ENCODE measurements at regions not wholly inside any gene's neighbourhood (a gene's known extent, or its start where the extent isn't known, plus 50 kb on each side); places are given as distances from the start of the nearest gene placed in this dataset.

DNA sequence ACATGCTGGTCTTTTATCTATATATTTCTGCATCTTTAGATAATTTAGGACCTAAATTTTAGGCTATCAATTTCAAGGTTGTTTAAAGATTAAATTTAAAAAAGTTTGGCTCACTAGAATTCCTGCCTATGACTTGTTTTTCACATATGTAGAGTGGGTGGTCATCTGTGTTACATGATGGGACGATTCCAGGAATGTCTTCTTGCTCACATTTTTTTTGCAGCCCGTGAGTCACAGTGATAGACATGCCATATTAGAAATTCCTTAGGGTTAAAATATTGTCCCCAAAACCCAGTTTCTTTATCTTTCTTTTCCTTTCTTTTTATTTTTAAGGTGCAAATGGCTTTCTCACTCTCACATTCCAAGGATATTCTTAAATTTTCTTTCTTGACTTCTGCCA is 652.0 kb downstream of the PLCL1 start:
- POLR2A ChIA-PET: no interaction called here
- no peaks in the 10 kb centered on the region for H3K27me3 ChIP-seq (ENCODE audit: control insufficient read depth in 2 of 2, insufficient read depth in 2 of 2, low read length in 2 of 2)
- H3K79me2 ChIP-seq (ENCODE audit: control insufficient read depth, insufficient read depth, low read length): no peaks in the 10 kb centered on the region
- no peaks in the 10 kb centered on the region for H3K36me3 ChIP-seq (ENCODE audit: control insufficient read depth in 2 of 2, extremely low read depth in 1 of 2, insufficient read depth in 2 of 2, low read length in 2 of 2)
- H3K9ac ChIP-seq (replicated peaks; ENCODE audit: extremely low read depth, insufficient read depth, low read length): no peak overlapping the region
- no TSS peak for BruUV-seq (replicated peaks)
- DNase-seq (ENCODE audit: low read depth, low spot score): no peak
- FAIRE-seq: no peak
- no peaks in the 10 kb centered on the region for H3K9me1 ChIP-seq (replicated peaks; ENCODE audit: control insufficient read depth, extremely low read depth, insufficient read depth, low read length)
- H3K4me3 ChIP-seq (replicated peaks in 1 of 3; ENCODE audit: insufficient read depth in 1 of 3, low read depth in 1 of 3, low read length in 3 of 3): no peak overlapping the region
- CTCF ChIA-PET: no interaction called here
- no peaks in the 10 kb centered on the region for H4K20me1 ChIP-seq (replicated peaks; ENCODE audit: control insufficient read depth, extremely low read depth, insufficient read depth, low read length)
- TF ChIP-seq POLR2AphosphoS5 (IDR thresholded peaks at IDR 0.05; ENCODE audit: insufficient read depth, low read depth, low read length): no peak
- no peak for TF ChIP-seq FOS (IDR thresholded peaks at IDR 0.05; ENCODE audit: borderline replicate concordance, insufficient read depth, low read length)
- TF ChIP-seq EZH2 (IDR thresholded peaks at IDR 0.05; ENCODE audit: borderline replicate concordance, low read depth, low read length, severe bottlenecking): no peak
- no peak for TF ChIP-seq POLR2A (IDR thresholded peaks at IDR 0.05; ENCODE audit: low read depth, low read length)
- no peak for TF ChIP-seq JUN (IDR thresholded peaks at IDR 0.05; ENCODE audit: borderline replicate concordance, insufficient read depth, insufficient read length, low read depth)
- no peak overlapping the region for H3K27ac ChIP-seq (ENCODE audit: insufficient read depth, low read depth, low read length)
- H3K4me2 ChIP-seq (ENCODE audit: insufficient read depth, low read length): no peak overlapping the region
- dilution Hi-C loops (cut with MboI; ENCODE audit: extremely low pct_ligation_motif_present, low sequenced_read_pairs) (no loop called here), intact Hi-C loops (cut with micrococcal nuclease) (no loop called here)
- no peak overlapping the region for H2AFZ ChIP-seq (ENCODE audit: low read depth, low read length)
- no peaks in the 10 kb centered on the region for H3K4me1 ChIP-seq (ENCODE audit: control insufficient read depth, extremely low read depth, insufficient read depth, low read length)
- no peaks in the 10 kb centered on the region for H3K9me3 ChIP-seq (replicated peaks; ENCODE audit: control insufficient read depth, insufficient read depth, low read length)

DNA sequence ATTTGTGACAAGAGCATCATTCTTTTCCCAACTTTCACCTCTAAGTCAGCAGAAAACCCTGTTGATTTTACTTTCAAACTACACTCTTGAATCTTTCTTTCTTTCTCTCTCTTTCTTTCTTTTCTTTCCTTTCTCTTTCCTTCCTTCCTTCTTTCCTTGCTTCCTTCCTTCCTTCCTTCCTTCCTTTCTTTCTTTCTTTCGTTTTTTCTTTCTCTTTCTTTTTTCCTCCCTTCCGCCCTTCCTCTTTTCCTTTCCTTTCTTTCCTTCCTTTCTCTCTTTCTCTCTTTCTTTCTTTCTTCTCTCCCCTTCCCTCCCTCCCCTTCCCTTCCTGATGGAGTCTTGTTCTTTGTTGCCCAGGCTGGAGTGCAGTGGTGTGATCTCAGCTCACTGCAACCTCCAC is 649.5 kb downstream of the PLCL1 start:
- dilution Hi-C loops (cut with MboI; ENCODE audit: extremely low pct_ligation_motif_present, low sequenced_read_pairs) (no loop called here), intact Hi-C loops (cut with micrococcal nuclease) (no loop called here)
- Histone ChIP-seq H2AFZ (ENCODE audit: low read depth, low read length) (no peak overlapping the region), H3K79me2 (ENCODE audit: control insufficient read depth, insufficient read depth, low read length) (no peaks in the 10 kb centered on the region), H3K9me3 (replicated peaks; ENCODE audit: control insufficient read depth, insufficient read depth, low read length) (no peaks in the 10 kb centered on the region), H3K27ac (ENCODE audit: insufficient read depth, low read depth, low read length) (no peak overlapping the region), H3K9me1 (replicated peaks; ENCODE audit: control insufficient read depth, extremely low read depth, insufficient read depth, low read length) (no peaks in the 10 kb centered on the region), H3K27me3 (ENCODE audit: control insufficient read depth in 2 of 2, insufficient read depth in 2 of 2, low read length in 2 of 2) (no peaks in the 10 kb centered on the region), H3K4me3 (replicated peaks in 1 of 3; ENCODE audit: insufficient read depth in 1 of 3, low read depth in 1 of 3, low read length in 3 of 3) (no peak overlapping the region), H3K4me2 (ENCODE audit: insufficient read depth, low read length) (no peak overlapping the region), H4K20me1 (replicated peaks; ENCODE audit: control insufficient read depth, extremely low read depth, insufficient read depth, low read length) (no peaks in the 10 kb centered on the region), H3K36me3 (ENCODE audit: control insufficient read depth in 2 of 2, extremely low read depth in 1 of 2, insufficient read depth in 2 of 2, low read length in 2 of 2) (no peaks in the 10 kb centered on the region), H3K4me1 (ENCODE audit: control insufficient read depth, extremely low read depth, insufficient read depth, low read length) (no peaks in the 10 kb centered on the region), H3K9ac (replicated peaks; ENCODE audit: extremely low read depth, insufficient read depth, low read length) (no peak overlapping the region)
- POLR2A ChIA-PET: no interaction called here
- no peak for FAIRE-seq
- BruUV-seq (replicated peaks): no TSS peak
- CTCF ChIA-PET: no interaction called here
- DNase-seq (ENCODE audit: low read depth, low spot score): no peak
- TF ChIP-seq EZH2 (IDR thresholded peaks at IDR 0.05; ENCODE audit: borderline replicate concordance, low read depth, low read length, severe bottlenecking) (no peak), JUN (IDR thresholded peaks at IDR 0.05; ENCODE audit: borderline replicate concordance, insufficient read depth, insufficient read length, low read depth) (no peak), FOS (IDR thresholded peaks at IDR 0.05; ENCODE audit: borderline replicate concordance, insufficient read depth, low read length) (no peak), MYC (IDR thresholded peaks at IDR 0.05; ENCODE audit: low read depth, low read length) (no peak), POLR2AphosphoS5 (IDR thresholded peaks at IDR 0.05; ENCODE audit: insufficient read depth, low read depth, low read length) (no peak), POLR2A (IDR thresholded peaks at IDR 0.05; ENCODE audit: low read depth, low read length) (no peak)
- TF ChIP-seq, protein P1, sequence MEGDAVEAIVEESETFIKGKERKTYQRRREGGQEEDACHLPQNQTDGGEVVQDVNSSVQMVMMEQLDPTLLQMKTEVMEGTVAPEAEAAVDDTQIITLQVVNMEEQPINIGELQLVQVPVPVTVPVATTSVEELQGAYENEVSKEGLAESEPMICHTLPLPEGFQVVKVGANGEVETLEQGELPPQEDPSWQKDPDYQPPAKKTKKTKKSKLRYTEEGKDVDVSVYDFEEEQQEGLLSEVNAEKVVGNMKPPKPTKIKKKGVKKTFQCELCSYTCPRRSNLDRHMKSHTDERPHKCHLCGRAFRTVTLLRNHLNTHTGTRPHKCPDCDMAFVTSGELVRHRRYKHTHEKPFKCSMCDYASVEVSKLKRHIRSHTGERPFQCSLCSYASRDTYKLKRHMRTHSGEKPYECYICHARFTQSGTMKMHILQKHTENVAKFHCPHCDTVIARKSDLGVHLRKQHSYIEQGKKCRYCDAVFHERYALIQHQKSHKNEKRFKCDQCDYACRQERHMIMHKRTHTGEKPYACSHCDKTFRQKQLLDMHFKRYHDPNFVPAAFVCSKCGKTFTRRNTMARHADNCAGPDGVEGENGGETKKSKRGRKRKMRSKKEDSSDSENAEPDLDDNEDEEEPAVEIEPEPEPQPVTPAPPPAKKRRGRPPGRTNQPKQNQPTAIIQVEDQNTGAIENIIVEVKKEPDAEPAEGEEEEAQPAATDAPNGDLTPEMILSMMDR (IDR thresholded peaks at IDR 0.05; ENCODE audit: extremely low read depth in 1 of 2, insufficient read depth in 1 of 2, low read depth in 1 of 2, low read length in 2 of 2): no peak
- TF ChIP-seq, protein P2, sequence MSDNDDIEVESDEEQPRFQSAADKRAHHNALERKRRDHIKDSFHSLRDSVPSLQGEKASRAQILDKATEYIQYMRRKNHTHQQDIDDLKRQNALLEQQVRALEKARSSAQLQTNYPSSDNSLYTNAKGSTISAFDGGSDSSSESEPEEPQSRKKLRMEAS (IDR thresholded peaks at IDR 0.05; ENCODE audit: insufficient read depth, insufficient read length): no peak
